Stimulated activated CD4-positive, alpha-beta T cell treated with anti-CD3 and anti-CD28 coated beads, TNF-alpha, amount 100 ng/mL, for 4 hours (primary cell): ENCODE measurements at regions not wholly inside any gene's neighbourhood (a gene's known extent, or its start where the extent isn't known, plus 50 kb on each side); places are given as distances from the start of the nearest gene placed in this dataset.
"Not testable (repeated sequence)": the region's sequence is repeated elsewhere in the genome, so short reads cannot be mapped to it uniquely, and the experiment has no call there.

Experiments
- DNase-seq, 3 experiments: peaks; one replicate each; pipeline ENCODE4 v3.0.0-alpha.2; 2020; ENCODE audit warnings: low read depth in 3 of 3

GRCh38 chr7:130947792-130948580, 214.0 kb upstream of the KLF14 start:
- no peak for DNase-seq

- DNase-seq, result no peak
Observed at GRCh38 chr7:130948822-130949221, 214.8 kb upstream of the KLF14 start.

DNA sequence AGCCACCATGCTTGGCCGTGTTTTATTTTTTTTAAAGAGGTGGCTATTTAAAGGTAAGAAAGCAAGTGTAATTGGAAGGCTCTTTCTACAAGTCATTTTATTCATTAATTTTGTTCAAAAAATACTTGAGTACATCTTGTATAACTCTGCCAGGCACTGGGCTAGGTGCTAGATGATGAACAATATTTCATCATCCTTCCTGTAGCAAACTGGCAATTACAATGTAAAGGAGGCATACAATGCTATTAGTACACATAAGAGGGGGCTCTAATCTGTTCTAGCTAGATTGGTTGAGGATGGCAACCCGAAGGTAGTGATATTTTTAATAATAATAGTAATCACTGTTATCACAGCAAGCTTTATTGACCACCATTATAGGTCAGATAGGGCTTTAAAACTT, 215.5 kb upstream of the KLF14 start:
- DNase-seq, result no peak

- no peak for DNase-seq
Observed at GRCh38 chr7:130950054-130950453, 216.0 kb upstream of the KLF14 start.

GRCh38 chr7:130950741-130951140, 216.7 kb upstream of the KLF14 start:
- no peak for DNase-seq

- DNase-seq, result no peak
Observed at GRCh38 chr7:130951303-130951975, 217.4 kb upstream of the KLF14 start.

DNA sequence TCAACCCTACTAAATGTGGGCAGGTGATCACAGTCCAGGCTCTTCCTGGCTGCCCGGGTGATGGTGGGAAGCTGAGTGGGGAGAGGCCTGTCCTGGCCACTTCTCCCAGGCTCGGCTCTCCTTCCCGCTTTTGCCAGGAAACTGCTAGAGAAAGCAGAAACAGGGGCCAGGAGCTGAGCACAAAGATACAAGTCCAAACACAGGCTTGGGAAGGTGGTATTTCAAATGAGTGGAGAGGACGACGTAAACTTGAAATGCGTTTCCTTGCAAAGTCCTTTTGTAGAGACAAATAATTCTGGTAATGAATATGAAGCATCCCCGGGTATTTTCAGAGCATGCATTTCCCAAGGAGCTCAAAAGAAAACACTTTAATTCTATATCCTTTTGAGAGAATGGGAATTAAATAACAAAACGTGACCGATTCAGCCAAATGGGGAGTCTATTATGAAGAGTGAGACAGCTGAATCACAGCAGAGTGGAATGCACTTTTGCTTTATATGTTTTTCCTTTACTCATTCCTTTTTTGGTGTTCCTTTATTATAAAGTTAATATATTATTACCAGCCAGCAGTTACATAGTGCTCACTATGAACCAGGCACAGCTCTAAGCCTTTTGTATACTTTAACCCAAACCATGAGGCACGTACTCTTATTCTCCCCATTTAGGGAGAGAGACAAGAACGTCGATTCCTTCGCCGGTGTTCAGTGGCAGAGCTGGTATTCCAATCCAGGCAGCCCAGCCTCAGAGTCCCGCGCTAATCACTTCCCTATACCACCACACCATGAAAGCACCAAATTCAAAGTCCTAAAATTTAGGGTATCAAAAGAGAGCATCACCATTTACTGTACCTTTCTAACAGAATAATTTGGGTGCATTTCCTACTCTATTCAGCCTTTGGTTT, 218.2 kb upstream of the KLF14 start:
- no peak for DNase-seq

GRCh38 chr7:130953196-130953595, 219.2 kb upstream of the KLF14 start:
- no peak for DNase-seq

- no peak for DNase-seq
Observed at GRCh38 chr7:130954918-130955564, 221.0 kb upstream of the KLF14 start.

DNA sequence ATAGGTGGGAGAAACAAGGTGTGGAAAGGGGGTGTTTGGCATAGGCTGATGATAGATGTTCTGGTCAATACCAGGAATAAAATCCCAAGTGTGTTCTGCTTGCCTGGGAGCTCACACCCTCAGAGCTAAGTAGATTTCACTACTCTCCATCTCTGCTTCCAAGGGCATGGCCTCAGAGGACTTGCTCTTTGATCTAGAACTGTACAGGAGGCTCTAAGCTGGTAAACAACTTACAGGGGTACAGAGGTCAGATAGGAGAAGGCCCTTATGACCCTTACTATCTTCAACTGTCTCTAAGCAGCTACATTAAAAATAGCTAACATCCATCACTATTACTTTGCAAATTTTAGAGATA, 221.5 kb upstream of the KLF14 start:
- no peak for DNase-seq

DNA sequence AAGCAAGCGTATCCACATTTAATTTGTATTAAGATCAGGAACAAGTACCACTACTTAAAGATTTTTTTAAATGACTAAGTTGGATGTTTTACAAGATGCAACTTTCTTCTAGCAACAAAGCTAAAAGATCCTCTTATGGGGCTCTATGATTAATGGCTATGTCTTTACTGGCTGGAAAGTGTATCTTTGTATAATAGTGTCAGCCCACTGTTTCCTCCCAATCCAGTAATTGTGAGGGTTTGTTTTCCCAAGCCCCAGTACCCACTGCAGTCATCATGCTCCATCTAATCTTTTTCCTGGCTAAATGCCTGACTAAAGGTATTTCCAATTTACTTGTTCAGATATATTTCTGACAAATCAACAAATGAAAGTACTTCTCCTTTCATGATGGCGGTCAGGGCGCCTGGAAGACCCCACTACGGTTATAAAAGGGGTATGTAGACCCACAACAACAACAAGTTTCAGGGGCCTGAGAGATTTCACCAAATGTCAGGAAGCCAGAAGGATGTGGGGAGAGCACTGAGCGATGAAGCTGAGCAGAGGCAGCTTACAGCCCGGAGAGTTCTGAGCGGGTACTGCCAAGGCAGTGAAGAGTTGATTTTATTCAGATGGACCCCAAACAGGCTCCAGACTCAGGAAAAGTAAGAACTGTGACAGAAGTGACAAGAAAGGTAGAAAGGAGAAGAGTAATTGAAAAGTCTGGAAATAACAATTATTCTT, 222.6 kb upstream of the KLF14 start:
- DNase-seq, result no peak

DNA sequence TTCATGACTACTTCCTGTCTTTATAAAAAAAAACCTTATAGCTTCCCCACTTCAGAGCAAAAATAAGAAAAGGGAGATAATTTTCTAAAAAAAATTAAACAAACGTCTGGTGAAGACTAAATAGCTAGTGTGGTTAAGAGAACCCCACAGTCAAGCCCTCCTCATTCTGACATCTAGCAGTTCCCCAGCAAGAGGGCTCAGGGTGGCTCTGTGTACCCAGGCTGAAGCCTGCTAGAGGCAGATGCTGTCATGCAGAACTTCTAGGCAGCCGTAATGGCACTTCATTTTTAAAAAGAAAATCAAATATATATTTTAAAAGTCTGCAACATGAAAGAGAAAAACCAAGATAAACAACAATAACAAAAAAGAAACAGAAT, 223.1 kb upstream of the KLF14 start:
- no peak for DNase-seq

DNA sequence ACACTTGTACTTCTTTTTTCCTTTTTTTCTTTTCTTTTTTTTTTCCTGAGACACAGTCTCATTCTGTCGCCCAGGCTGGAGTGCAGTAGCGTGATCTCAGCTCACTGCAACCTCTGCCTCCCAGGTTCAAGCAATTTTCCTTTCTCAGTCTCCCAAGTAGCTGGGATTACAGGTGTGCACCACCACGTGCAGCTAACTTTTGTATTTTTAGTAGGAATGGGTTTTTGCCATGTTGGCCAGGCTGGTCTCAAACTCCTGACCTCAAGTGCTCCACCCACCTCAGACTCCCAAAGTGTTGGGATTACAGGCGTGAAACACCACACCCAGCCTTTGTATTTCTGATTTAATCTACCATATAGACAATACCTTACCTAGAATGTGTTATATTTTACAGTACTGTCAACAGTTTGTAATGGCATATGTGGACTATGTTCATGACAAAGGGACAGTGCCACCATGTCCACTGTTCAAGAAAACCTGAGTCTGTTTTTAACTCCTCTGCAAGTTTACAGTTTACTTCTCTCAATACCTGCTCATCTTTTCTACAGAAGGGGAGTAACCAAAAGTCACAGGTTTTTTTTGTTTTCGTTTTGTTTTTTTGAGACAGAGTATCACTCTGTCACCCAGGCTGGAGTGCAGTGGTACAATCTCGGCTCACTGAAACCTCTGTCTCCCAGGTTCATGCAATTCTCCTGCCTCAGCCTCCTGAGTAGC, 223.9 kb upstream of the KLF14 start:
- DNase-seq, result not testable (repeated sequence)

GRCh38 chr7:130958846-130959245, 224.8 kb upstream of the KLF14 start:
- no peak for DNase-seq

DNA sequence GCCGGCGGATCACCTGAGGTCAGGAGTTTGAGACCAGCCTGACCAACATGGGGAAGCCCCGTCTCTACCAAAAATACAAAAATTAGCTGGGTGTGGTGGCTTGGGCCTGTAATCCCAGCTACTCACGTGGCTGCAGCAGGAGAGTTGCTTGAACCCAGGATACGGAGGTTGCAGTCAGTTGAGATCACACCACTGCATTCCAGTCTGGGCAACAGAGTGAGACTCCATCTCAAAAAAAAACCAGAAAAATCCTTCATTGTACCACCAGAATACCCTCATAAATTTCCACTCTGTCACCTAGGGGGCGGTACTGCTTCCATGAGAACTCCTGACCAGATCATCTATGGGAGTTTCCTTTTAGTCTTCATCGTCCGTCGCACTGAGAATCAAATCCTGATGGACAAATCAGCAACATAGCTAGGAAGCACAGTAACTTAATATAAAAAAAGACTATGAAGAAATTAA, 225.8 kb upstream of the KLF14 start:
- DNase-seq, result no peak

DNA sequence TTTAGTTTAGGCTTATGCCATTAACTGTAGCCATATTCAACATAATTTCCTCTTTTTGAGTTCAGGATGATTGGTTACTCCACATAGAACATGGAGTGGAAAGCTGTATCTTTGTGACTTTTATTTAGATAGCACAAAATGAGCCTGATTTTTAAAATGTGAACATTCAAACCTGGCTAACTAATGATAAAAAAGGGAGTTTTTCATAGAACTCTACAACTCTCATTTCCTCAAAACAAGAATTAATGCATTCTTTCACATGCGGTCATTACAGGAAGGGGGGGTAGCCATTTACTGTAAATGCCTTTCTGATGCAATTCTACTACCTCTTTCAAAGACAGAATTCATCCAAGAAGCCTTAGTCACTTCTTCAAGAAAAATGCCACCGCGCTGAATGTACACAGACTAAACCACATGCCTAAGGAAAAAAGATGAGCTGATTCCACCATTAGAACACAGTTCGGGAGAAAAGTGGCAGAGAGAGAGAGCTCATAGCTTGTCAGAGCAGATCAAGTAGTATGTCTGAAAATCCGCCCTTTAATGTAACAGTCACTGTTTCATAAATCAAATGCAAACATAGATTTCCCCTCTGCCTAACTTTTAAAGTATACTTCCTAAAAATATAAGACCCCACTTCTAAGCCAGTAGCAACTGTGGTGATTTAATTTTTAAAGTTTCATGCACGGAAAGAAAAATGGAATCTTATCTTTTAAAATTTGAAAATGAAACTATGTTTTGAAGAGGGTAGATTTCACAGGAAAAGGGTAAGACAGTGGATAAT, 226.4 kb upstream of the KLF14 start:
- DNase-seq, result peak in 1 of 3 experiments; percentile 53

DNA sequence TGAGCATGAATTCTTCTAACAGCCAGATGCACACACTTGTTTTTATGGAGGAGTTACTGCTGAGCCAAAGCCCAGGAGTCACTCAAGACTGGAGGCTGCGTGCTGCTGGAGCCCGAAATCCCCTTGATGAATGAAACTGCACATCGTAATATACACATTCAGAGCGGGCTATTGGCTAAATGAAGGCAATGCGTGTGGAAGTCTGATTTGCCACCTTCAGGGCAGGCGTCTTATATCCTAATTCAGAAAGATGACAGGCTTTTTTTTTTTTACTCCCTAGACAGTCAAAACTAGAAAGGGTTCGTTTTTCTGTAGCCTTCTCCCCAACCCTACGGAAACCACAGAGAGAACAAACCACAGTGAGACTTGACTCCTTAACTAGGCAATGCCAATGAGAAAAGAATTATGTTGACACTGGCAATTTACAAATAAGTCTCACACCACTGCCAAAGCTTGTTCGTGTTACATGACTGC, 227.2 kb upstream of the KLF14 start:
- DNase-seq, result peak in 2 of 3 experiments; percentile 55 to 61

GRCh38 chr7:130962109-130962508, 228.1 kb upstream of the KLF14 start:
- DNase-seq, result no peak

GRCh38 chr7:130963339-130963738, 229.3 kb upstream of the KLF14 start:
- no peak for DNase-seq

GRCh38 chr7:130965515-130965914, 231.5 kb upstream of the KLF14 start:
- no peak for DNase-seq
